Colonic mucosa (tissue), 4 donors: ENCODE measurements at regions not wholly inside any gene's neighbourhood (a gene's known extent, or its start where the extent isn't known, plus 50 kb on each side); places are given as distances from the start of the nearest gene placed in this dataset.

Source experiments
- DNase-seq: peaks from one replicate; pipeline ENCODE4 v3.0.0-alpha.2; 2020
- H3K27ac ChIP-seq: fragments of 200-600 bp; one replicate; pipeline ENCODE4 v1.8.0; 2021
- H3K27me3 ChIP-seq: fragments of 200-600 bp; one replicate; pipeline ENCODE4 v1.8.0; 2021
- H3K36me3 ChIP-seq: fragments of 200-600 bp; one replicate; pipeline ENCODE4 v1.8.0; 2021
- H3K4me1 ChIP-seq: fragments of 200-600 bp; one replicate; pipeline ENCODE4 v1.8.0; 2021; ENCODE audit warnings: mild to moderate bottlenecking
- H3K4me3 ChIP-seq: fragments of 200-600 bp; one replicate; pipeline ENCODE4 v1.8.0; 2021
- H3K9ac ChIP-seq, 2 donors: one replicate each; pipeline ENCODE4 v1.7.0; 2013; ENCODE audit warnings: control low read depth in 2 of 2, low read depth in 2 of 2, low read length in 2 of 2
- H3K9me3 ChIP-seq: fragments of 200-600 bp; one replicate; pipeline ENCODE4 v1.8.0; 2021
- intact Hi-C: fragments of 100-400 bp; cut with DNase I; formaldehyde crosslinking; loops from one replicate; pipeline ENCODE4 v1.14.1; 2022
- TF ChIP-seq, protein P1 (sequence below): fragments of 200-600 bp; IDR thresholded peaks from one replicate; pipeline ENCODE4 v1.8.0; 2022; ENCODE audit warnings: antibody characterized with exemption, mild to moderate bottlenecking
- donor health status: healthy.
- donor health status: DM: no; HTN: no; CAD: no.
- donor health status: DM: no; HTN: no; CAD: no.

DNA sequence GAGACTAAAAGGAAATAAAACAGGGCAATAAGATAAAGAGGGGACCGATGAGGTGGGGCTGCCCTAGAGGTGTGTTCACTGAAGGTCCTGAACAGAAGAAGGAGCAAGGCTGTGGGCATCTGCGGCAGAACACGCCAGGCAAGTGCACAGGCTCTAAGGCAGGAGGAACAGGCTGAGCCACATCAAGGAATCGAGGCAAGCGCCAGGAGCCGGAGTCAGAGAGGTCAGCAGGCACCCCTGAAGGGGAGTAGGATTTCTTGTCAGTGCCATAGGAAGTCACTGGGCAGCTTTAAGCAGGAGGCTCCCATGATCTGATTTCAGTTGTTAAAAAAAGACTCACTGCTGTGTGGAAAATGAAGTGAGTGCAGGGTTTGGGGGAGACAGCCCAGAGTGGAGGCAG is 186.5 kb downstream of the KATNIP start:
- Histone ChIP-seq H3K36me3 (no peaks in the 10 kb centered on the region), H3K4me3 (no peak overlapping the region), H3K9ac (no peak overlapping the region), H3K27ac (no peak overlapping the region), H3K27me3 (no peaks in the 10 kb centered on the region), H3K9me3 (no peaks in the 10 kb centered on the region), H3K4me1 (no peaks in the 10 kb centered on the region)
- TF ChIP-seq, protein P1, sequence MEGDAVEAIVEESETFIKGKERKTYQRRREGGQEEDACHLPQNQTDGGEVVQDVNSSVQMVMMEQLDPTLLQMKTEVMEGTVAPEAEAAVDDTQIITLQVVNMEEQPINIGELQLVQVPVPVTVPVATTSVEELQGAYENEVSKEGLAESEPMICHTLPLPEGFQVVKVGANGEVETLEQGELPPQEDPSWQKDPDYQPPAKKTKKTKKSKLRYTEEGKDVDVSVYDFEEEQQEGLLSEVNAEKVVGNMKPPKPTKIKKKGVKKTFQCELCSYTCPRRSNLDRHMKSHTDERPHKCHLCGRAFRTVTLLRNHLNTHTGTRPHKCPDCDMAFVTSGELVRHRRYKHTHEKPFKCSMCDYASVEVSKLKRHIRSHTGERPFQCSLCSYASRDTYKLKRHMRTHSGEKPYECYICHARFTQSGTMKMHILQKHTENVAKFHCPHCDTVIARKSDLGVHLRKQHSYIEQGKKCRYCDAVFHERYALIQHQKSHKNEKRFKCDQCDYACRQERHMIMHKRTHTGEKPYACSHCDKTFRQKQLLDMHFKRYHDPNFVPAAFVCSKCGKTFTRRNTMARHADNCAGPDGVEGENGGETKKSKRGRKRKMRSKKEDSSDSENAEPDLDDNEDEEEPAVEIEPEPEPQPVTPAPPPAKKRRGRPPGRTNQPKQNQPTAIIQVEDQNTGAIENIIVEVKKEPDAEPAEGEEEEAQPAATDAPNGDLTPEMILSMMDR: no peak
- DNase-seq: no peak
- intact Hi-C loops: no loop called here

DNA sequence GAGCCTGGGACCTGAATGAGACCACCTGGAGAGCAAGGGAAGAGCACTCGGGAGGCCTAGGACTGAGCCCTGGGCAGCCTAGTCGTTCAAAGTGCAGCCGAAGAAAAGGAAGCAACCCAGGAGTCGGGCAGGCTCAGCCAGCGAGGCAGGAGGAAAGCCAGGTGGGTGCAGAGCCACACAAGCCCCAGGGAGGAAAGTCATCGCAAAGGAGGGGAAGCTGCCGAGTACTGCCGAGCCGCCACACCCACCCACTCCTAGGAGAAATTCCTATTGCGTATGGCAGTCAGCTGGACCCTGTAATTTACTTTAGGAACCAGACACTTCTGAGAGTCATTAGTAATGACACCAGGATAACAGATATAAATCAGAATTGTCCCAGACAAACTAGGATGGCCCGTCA is 187.6 kb downstream of the KATNIP start:
- H3K9ac ChIP-seq: no peak overlapping the region
- TF ChIP-seq, protein P1: no peak
- no peak for DNase-seq
- H3K27me3 ChIP-seq: no peaks in the 10 kb centered on the region
- H3K4me1 ChIP-seq: no peaks in the 10 kb centered on the region
- H3K27ac ChIP-seq: no peak overlapping the region
- intact Hi-C loops: no loop called here
- H3K36me3 ChIP-seq: no peaks in the 10 kb centered on the region
- H3K9me3 ChIP-seq: no peaks in the 10 kb centered on the region
- no peak overlapping the region for H3K4me3 ChIP-seq
